ENCODE measurements at regions not wholly inside any gene's neighbourhood (a gene's known extent, or its start where the extent isn't known, plus 50 kb on each side); places are given as distances from the start of the nearest gene placed in this dataset.

DNA sequence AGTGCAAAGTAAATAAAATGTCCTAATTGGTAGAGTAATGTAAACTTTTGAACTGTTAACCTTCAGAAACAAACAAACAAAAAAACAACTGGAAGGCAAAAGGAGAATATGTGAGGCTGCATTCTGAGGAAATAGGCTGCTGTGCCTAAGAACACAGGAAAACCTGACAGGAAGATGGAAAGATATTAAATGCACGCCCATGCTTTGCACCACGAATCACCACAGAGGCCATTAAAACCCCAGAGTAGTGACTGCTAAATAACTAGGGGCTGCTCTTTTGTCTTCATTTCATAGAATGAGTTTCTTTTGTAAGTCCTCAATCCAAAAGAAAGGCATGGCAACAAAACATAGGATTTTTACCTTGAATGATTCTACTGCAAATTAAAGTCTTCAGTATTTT, 436.0 kb downstream of the RAB38 start:
- Histone ChIP-seq H3K27me3 (no peaks in the 10 kb centered on the region), H3K9me3 (no peaks in the 10 kb centered on the region), H3K4me3 (replicated peaks in 1 of 3) (no peak overlapping the region), H3K4me1 (no peaks in the 10 kb centered on the region), H3K27ac (no peak overlapping the region), H3K36me3 (no peaks in the 10 kb centered on the region)
- WGBS, 2 donors: 43 to 63% methylated on average over 2 of the region's 2 CpGs
- no peak for DNase-seq
- intact Hi-C loops (cut with DNase I): no loop called here
- no peak for TF ChIP-seq POLR2A (IDR thresholded peaks at IDR 0.05)
- TF ChIP-seq, protein P1, sequence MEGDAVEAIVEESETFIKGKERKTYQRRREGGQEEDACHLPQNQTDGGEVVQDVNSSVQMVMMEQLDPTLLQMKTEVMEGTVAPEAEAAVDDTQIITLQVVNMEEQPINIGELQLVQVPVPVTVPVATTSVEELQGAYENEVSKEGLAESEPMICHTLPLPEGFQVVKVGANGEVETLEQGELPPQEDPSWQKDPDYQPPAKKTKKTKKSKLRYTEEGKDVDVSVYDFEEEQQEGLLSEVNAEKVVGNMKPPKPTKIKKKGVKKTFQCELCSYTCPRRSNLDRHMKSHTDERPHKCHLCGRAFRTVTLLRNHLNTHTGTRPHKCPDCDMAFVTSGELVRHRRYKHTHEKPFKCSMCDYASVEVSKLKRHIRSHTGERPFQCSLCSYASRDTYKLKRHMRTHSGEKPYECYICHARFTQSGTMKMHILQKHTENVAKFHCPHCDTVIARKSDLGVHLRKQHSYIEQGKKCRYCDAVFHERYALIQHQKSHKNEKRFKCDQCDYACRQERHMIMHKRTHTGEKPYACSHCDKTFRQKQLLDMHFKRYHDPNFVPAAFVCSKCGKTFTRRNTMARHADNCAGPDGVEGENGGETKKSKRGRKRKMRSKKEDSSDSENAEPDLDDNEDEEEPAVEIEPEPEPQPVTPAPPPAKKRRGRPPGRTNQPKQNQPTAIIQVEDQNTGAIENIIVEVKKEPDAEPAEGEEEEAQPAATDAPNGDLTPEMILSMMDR (IDR thresholded peaks at IDR 0.05): no peak

DNA sequence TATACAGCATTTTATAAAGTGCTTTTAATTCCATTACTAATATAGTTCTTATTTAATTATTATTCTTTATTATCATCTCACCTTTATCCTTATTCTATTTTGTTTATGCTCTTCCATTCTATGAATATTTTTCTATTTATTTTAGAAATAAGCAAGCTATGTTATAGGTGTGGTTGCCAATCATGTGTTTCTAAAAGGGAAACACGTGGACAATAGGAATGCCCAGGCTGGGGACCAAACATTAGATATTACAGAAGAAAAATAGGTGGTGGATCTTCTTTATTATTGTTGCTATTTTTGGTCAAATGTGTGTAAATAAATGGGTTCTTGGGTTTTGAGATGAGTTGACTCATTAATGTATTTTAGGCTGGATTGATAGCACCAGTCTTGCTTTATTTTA, 438.3 kb downstream of the RAB38 start:
- WGBS, 2 donors: 77 to 78% methylated on average over 1 of the region's 1 CpG
- Histone ChIP-seq H3K4me3 (replicated peaks in 1 of 3) (no peak overlapping the region), H3K27me3 (no peaks in the 10 kb centered on the region), H3K9me3 (no peaks in the 10 kb centered on the region), H3K27ac (no peak overlapping the region), H3K36me3 (no peaks in the 10 kb centered on the region), H3K4me1 (no peaks in the 10 kb centered on the region)
- intact Hi-C loops (cut with DNase I): no loop called here
- no peak for TF ChIP-seq POLR2A (IDR thresholded peaks at IDR 0.05)
- TF ChIP-seq, protein P1 (IDR thresholded peaks at IDR 0.05): no peak
- no peak for DNase-seq

DNA sequence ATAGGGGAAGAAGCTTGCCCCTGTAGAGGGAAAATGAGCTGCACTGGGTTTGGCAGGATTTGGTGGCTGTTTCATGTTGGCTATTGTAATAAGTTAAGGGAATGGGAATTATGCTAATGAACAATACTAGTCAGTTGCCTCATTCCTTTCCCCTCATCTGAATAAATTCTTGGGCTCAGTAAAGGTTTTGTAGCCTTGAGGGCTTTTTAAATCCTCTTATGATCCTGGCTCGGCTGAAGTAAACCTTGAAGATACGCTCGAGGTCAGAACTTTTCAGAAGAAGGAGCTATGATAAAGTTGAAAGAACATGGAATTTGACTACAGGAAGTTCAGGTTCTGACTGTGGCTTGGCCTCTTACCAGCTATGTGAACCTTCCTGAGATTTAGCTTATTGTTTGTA, 448.7 kb downstream of the RAB38 start:
- H3K27ac ChIP-seq: no peak overlapping the region
- 39 to 41% methylated on average over 3 of the region's 3 CpGs for WGBS, 2 donors
- no peak overlapping the region for H3K4me3 ChIP-seq (replicated peaks in 1 of 3)
- H3K4me1 ChIP-seq: no peaks in the 10 kb centered on the region
- H3K36me3 ChIP-seq: no peaks in the 10 kb centered on the region
- H3K27me3 ChIP-seq: no peaks in the 10 kb centered on the region
- intact Hi-C loops (cut with DNase I): no loop called here
- no peaks in the 10 kb centered on the region for H3K9me3 ChIP-seq
- no peak for DNase-seq
- TF ChIP-seq, protein P1 (IDR thresholded peaks at IDR 0.05): no peak
- no peak for TF ChIP-seq POLR2A (IDR thresholded peaks at IDR 0.05)

DNA sequence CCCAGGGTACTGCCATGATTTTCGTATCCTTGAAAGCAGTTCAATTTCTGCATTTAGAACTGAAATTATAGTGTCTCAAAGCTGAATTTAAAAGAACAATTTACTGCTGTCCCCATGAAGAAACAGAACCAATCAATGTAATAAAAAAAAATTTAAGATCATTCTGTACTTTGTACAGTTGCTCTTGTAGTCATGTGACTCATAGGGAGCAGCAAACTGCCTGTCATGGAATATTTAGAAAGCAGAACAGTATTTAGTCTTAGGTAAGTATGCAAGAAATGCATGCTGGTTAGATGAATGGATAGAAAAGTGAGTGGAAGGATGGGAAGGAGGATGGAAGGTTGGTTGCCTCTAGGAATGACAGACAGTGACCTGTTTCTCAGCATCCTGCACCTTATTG, 450.9 kb downstream of the RAB38 start:
- no peaks in the 10 kb centered on the region for H3K9me3 ChIP-seq
- H3K27ac ChIP-seq: no peak overlapping the region
- no peaks in the 10 kb centered on the region for H3K36me3 ChIP-seq
- H3K27me3 ChIP-seq: no peaks in the 10 kb centered on the region
- intact Hi-C loops (cut with DNase I): no loop called here
- H3K4me1 ChIP-seq: no peaks in the 10 kb centered on the region
- WGBS, 2 donors: 89 to 91% methylated on average over 1 of the region's 1 CpG
- H3K4me3 ChIP-seq (replicated peaks in 1 of 3): no peak overlapping the region
- TF ChIP-seq, protein P1 (IDR thresholded peaks at IDR 0.05): no peak
- no peak for TF ChIP-seq POLR2A (IDR thresholded peaks at IDR 0.05)
- DNase-seq: no peak

DNA sequence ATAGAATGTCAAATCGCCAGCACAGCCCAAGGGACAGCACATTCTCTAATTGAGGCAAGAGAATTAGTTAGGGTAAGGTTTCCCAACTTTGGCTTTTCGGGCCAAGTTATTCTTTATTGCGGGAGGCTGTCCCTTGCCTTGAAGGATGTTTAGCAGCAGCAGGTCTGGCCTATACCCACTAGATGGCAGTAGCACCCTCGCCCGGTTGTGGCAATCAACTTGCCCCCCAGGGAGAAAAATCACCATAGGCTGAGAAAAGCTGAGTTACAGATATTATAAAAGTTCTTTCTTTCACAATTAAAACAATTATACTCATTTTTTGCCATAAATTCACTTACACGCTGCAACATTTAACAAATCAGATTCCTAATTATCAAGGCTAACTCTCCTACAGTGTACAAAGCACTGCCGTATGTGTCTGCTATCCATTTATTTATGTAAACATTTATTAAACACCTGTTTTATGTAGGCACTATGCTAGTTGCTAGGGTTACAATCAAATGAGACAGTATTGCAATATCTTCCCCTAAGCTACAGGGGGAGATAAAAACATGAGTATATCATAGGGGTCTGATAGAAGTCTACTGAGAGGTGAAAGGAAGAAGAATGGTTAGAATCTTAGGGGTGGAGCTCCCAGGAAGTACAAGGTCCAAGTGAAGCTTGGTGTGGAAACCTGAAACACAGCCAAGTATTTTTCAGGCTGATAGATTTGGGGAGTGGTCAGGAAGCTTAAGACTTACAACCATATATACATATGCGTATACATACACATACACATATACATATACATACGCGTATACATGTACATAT, 452.3 kb downstream of the RAB38 start:
- H3K36me3 ChIP-seq: no peaks in the 10 kb centered on the region
- 77% methylated on average over 10 of the region's 10 CpGs for WGBS, 2 donors
- H3K27me3 ChIP-seq: no peaks in the 10 kb centered on the region
- no peak overlapping the region for H3K4me3 ChIP-seq (replicated peaks in 1 of 3)
- DNase-seq: no peak
- H3K27ac ChIP-seq: no peak overlapping the region
- H3K9me3 ChIP-seq: no peaks in the 10 kb centered on the region
- no peak for TF ChIP-seq POLR2A (IDR thresholded peaks at IDR 0.05)
- TF ChIP-seq, protein P1 (IDR thresholded peaks at IDR 0.05): no peak
- no peaks in the 10 kb centered on the region for H3K4me1 ChIP-seq
- intact Hi-C loops (cut with DNase I): no loop called here
